ENCODE measurements at regions not wholly inside any gene's neighbourhood (a gene's known extent, or its start where the extent isn't known, plus 50 kb on each side); places are given as distances from the start of the nearest gene placed in this dataset.

- CTCF ChIA-PET, result no interaction called here
- no peak overlapping the region for H3K27ac ChIP-seq (ENCODE audit: extremely low read depth, low read depth, low read length)
Observed at GRCh38 chr13:89832827-89833226, 1514.7 kb upstream of the MIR17HG start.

More at GRCh38 chr13:89832827-89833226, 1514.7 kb upstream of the MIR17HG start:
- TF ChIP-seq ZNF148 (tag by site-specific recombination; IDR thresholded peaks at IDR 0.05; ENCODE audit: borderline replicate concordance) (no peak), OVOL3 (tag by site-specific recombination; IDR thresholded peaks at IDR 0.05) (no peak), ZNF626 (tag by site-specific recombination; IDR thresholded peaks at IDR 0.05) (no peak), ZNF654 (tag by site-specific recombination; IDR thresholded peaks at IDR 0.05; ENCODE audit: low read depth) (no peak), ZNF10 (tag by site-specific recombination; IDR thresholded peaks at IDR 0.05) (no peak), ZNF202 (tag by site-specific recombination; IDR thresholded peaks at IDR 0.05; ENCODE audit: borderline replicate concordance) (no peak), ZNF174 (tag by site-specific recombination; IDR thresholded peaks at IDR 0.05) (no peak), TCF7L2 (IDR thresholded peaks at IDR 0.05; ENCODE audit: borderline replicate concordance, low read depth, low read length) (no peak), ZNF423 (tag by site-specific recombination; IDR thresholded peaks at IDR 0.05) (no peak), ZNF571 (tag by site-specific recombination; IDR thresholded peaks at IDR 0.05) (no peak), ZNF121 (tag by site-specific recombination; IDR thresholded peaks at IDR 0.05) (no peak), ZNF362 (tag by site-specific recombination; IDR thresholded peaks at IDR 0.05) (no peak), ZNF791 (tag by site-specific recombination; IDR thresholded peaks at IDR 0.05) (no peak), ZNF664 (tag by site-specific recombination; IDR thresholded peaks at IDR 0.05) (no peak), PRDM4 (tag by site-specific recombination; IDR thresholded peaks at IDR 0.05) (no peak), ZNF501 (tag by site-specific recombination; IDR thresholded peaks at IDR 0.05) (no peak), PRDM6 (tag by site-specific recombination; IDR thresholded peaks at IDR 0.05) (no peak), ZNF214 (tag by site-specific recombination; IDR thresholded peaks at IDR 0.05; ENCODE audit: borderline replicate concordance) (no peak), ZNF248 (tag by site-specific recombination; IDR thresholded peaks at IDR 0.05) (no peak)
- no peaks in the 10 kb centered on the region for H3K9me3 ChIP-seq (ENCODE audit: control insufficient read depth, insufficient read depth, low read depth, low read length)
- no peak overlapping the region for H3K4me3 ChIP-seq (ENCODE audit: low read depth, low read length)
- H3K36me3 ChIP-seq (ENCODE audit: control insufficient read depth in 2 of 2, insufficient read depth in 1 of 2, low read length in 2 of 2), result no peaks in the 10 kb centered on the region
- POLR2A ChIA-PET, result no interaction called here
- no peaks in the 10 kb centered on the region for H3K4me1 ChIP-seq (ENCODE audit: control insufficient read depth, insufficient read depth, low read length)

Data from HEK293 (cell line).